Keratinocyte (primary cell): ENCODE measurements at regions not wholly inside any gene's neighbourhood (a gene's known extent, or its start where the extent isn't known, plus 50 kb on each side); places are given as distances from the start of the nearest gene placed in this dataset.

Experiments
- DNase-seq: peaks from one replicate; pipeline ENCODE4 v3.0.0-alpha.2; 2011; ENCODE audit warnings: low read depth, missing footprints, low spot score
- FAIRE-seq: peaks from 2 replicates; lab custom pipeline; 2011; peaks lifted over from hg19 to GRCh38; lab: Jason Lieb, UNC
- H2AFZ ChIP-seq: 2 replicates; pipeline ENCODE4 v1.6.0; 2012; ENCODE audit warnings: low read length, control low read depth, inconsistent platforms; ENCODE audit not compliant: control insufficient read depth
- H3K27ac ChIP-seq: 2 replicates; pipeline ENCODE4 v1.5.1; 2011; ENCODE audit warnings: low read length; ENCODE audit not compliant: control insufficient read depth, insufficient read depth
- H3K27me3 ChIP-seq: 3 replicates; pipeline ENCODE4 v1.6.0; 2011; ENCODE audit warnings: low read length; ENCODE audit not compliant: control insufficient read depth, insufficient read depth; ENCODE audit errors: extremely low read depth
- H3K36me3 ChIP-seq, 2 experiments: 2 replicates in 1 of 2; 3 replicates in 1 of 2; pipeline ENCODE4 v1.5.1; 2011; ENCODE audit warnings: low read length in 2 of 2, mild to moderate bottlenecking in 1 of 2; ENCODE audit not compliant: control insufficient read depth in 2 of 2, insufficient read depth in 2 of 2; ENCODE audit errors: extremely low read depth in 1 of 2
- H3K4me1 ChIP-seq: 3 replicates; pipeline ENCODE4 v1.5.1; 2011; ENCODE audit warnings: low read length; ENCODE audit not compliant: control insufficient read depth, insufficient read depth; ENCODE audit errors: extremely low read depth
- H3K4me2 ChIP-seq: 3 replicates; pipeline ENCODE4 v1.6.0; 2011; ENCODE audit warnings: low read depth, low read length; ENCODE audit not compliant: control insufficient read depth, insufficient read depth; ENCODE audit errors: extremely low read depth
- H3K4me3 ChIP-seq, 3 experiments: fragments of 200-600 bp in 1 of 3; sonication (generic) in 1 of 3; 2 replicates in 2 of 3; 3 replicates in 1 of 3; pipeline ENCODE4 v1.5.1; 2011 to 2016; ENCODE audit warnings: low read length in 3 of 3, mild to moderate bottlenecking in 3 of 3, control low read depth in 2 of 3, inconsistent platforms in 1 of 3, low read depth in 1 of 3, mixed read lengths in 1 of 3, mixed run types in 1 of 3, moderate library complexity in 1 of 3; ENCODE audit not compliant: control insufficient read depth in 2 of 3, insufficient read depth in 2 of 3; ENCODE audit errors: extremely low read depth in 1 of 3
- H3K79me2 ChIP-seq: 2 replicates; pipeline ENCODE4 v1.6.0; 2012; ENCODE audit warnings: low read length; ENCODE audit not compliant: control insufficient read depth, insufficient read depth
- H3K9ac ChIP-seq: 3 replicates; pipeline ENCODE4 v1.6.0; 2011; ENCODE audit warnings: low read length; ENCODE audit not compliant: control insufficient read depth, insufficient read depth; ENCODE audit errors: extremely low read depth
- H3K9me1 ChIP-seq: 3 replicates; pipeline ENCODE4 v1.6.0; 2011; ENCODE audit warnings: low read length; ENCODE audit not compliant: control insufficient read depth, insufficient read depth; ENCODE audit errors: extremely low read depth
- H3K9me3 ChIP-seq: 2 replicates; pipeline ENCODE4 v1.5.1; 2012; ENCODE audit warnings: low read depth, low read length; ENCODE audit not compliant: control insufficient read depth
- H4K20me1 ChIP-seq: 3 replicates; pipeline ENCODE4 v1.6.0; 2011; ENCODE audit warnings: low read length; ENCODE audit not compliant: control insufficient read depth, insufficient read depth; ENCODE audit errors: extremely low read depth
- EZH2 ChIP-seq: IDR thresholded peaks from one replicate; pipeline ENCODE4 v1.6.1; 2012; ENCODE audit warnings: inconsistent platforms, mild to moderate bottlenecking, low read length, moderate library complexity
- dilution Hi-C: fragments of 300-500 bp; cut with MboI; formaldehyde crosslinking; loops from one replicate; pipeline ENCODE4 v1.7.0; 2020; ENCODE audit warnings: low sequenced_read_pairs; ENCODE audit not compliant: extremely low pct_ligation_motif_present
- TF ChIP-seq, protein P1 (sequence below), 3 experiments: IDR thresholded peaks in 1 of 3; conservative IDR thresholded peaks in 1 of 3; optimal IDR thresholded peaks in 1 of 3; 2 replicates in 2 of 3; 3 replicates in 1 of 3; pipeline versions ENCODE3 to v1.5.1; 2011; ENCODE audit warnings: low read length in 3 of 3, mild to moderate bottlenecking in 3 of 3, moderate library complexity in 2 of 3, control low read depth in 1 of 3, inconsistent platforms in 1 of 3; ENCODE audit not compliant: insufficient read depth in 2 of 3; ENCODE audit errors: extremely low read depth in 1 of 3

DNA sequence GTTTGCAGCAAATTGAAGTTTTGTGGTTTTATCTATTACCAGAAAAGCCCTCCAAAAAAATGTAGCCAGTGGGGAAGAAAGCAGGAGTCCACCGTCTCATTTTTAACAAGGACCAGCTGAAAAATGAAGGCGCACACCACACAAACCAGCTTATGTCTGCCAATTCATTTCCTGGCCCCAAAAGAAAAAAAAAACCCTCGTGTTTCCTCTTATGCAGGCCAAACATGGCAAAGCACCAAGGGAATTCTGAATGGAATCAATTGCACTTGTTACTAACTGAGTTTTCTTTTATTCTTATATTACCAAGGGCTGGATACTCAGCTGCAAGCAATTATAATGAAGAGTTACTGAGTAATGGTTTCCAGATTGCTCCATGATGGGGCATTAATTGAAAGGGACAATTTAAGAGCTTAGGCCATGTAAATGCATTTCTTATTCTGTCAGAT, 428.3 kb upstream of the NPVF start:
- H3K27ac ChIP-seq: no peak overlapping the region
- no peak overlapping the region for H2AFZ ChIP-seq
- DNase-seq: no peak
- H3K4me3 ChIP-seq: no peak overlapping the region
- H3K9ac ChIP-seq: no peak overlapping the region
- no peaks in the 10 kb centered on the region for H3K9me3 ChIP-seq
- H3K4me2 ChIP-seq: no peak overlapping the region
- dilution Hi-C loops: no loop called here
- H3K27me3 ChIP-seq: peaks cover 5% of the 10 kb centered on the region
- no peaks in the 10 kb centered on the region for H3K4me1 ChIP-seq
- no peaks in the 10 kb centered on the region for H4K20me1 ChIP-seq
- H3K79me2 ChIP-seq: no peaks in the 10 kb centered on the region
- no peaks in the 10 kb centered on the region for H3K36me3 ChIP-seq
- TF ChIP-seq, protein P1, sequence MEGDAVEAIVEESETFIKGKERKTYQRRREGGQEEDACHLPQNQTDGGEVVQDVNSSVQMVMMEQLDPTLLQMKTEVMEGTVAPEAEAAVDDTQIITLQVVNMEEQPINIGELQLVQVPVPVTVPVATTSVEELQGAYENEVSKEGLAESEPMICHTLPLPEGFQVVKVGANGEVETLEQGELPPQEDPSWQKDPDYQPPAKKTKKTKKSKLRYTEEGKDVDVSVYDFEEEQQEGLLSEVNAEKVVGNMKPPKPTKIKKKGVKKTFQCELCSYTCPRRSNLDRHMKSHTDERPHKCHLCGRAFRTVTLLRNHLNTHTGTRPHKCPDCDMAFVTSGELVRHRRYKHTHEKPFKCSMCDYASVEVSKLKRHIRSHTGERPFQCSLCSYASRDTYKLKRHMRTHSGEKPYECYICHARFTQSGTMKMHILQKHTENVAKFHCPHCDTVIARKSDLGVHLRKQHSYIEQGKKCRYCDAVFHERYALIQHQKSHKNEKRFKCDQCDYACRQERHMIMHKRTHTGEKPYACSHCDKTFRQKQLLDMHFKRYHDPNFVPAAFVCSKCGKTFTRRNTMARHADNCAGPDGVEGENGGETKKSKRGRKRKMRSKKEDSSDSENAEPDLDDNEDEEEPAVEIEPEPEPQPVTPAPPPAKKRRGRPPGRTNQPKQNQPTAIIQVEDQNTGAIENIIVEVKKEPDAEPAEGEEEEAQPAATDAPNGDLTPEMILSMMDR (optimal IDR thresholded peaks at IDR 0.05 in 1 of 3, IDR thresholded peaks at IDR 0.05 in 1 of 3, conservative IDR thresholded peaks at IDR 0.05 in 1 of 3; ENCODE audit: extremely low read depth in 1 of 3, insufficient read depth in 2 of 3, low read length in 3 of 3): no peak
- no peak for TF ChIP-seq EZH2
- no peak for FAIRE-seq
- no peaks in the 10 kb centered on the region for H3K9me1 ChIP-seq

- Histone ChIP-seq H3K4me2 (no peak overlapping the region), H4K20me1 (no peaks in the 10 kb centered on the region), H3K79me2 (no peaks in the 10 kb centered on the region), H3K9ac (no peak overlapping the region), H3K27ac (no peak overlapping the region), H3K4me1 (no peaks in the 10 kb centered on the region), H3K9me3 (no peaks in the 10 kb centered on the region), H3K36me3 (no peaks in the 10 kb centered on the region), H2AFZ (no peak overlapping the region), H3K27me3 (peaks cover 12% of the 10 kb centered on the region), H3K9me1 (no peaks in the 10 kb centered on the region), H3K4me3 (no peak overlapping the region)
- dilution Hi-C loops: no loop called here
- TF ChIP-seq, protein P1 (optimal IDR thresholded peaks at IDR 0.05 in 1 of 3, IDR thresholded peaks at IDR 0.05 in 1 of 3, conservative IDR thresholded peaks at IDR 0.05 in 1 of 3; ENCODE audit: extremely low read depth in 1 of 3, insufficient read depth in 2 of 3, low read length in 3 of 3): no peak
- TF ChIP-seq EZH2: no peak
- no peak for FAIRE-seq
- no peak for DNase-seq
Observed at GRCh38 chr7:25658375-25658774, 430.1 kb upstream of the NPVF start.
